ENCODE measurements at regions not wholly inside any gene's neighbourhood (a gene's known extent, or its start where the extent isn't known, plus 50 kb on each side); places are given as distances from the start of the nearest gene placed in this dataset.

GRCh38 chr5:74173665-74174064 is 466.9 kb downstream of the ENC1 start:
- no peak for DNase-seq
- Mint-ChIP-seq H3K27ac (no peak overlapping the region), H3K4me1 (no peaks in the 10 kb centered on the region), H3K36me3 (no peaks in the 10 kb centered on the region), H3K27me3 (peaks cover 0 to 24% (median 0%) of the 10 kb centered on the region in 5 donors), H3K9me3 (no peaks in the 10 kb centered on the region), H3K4me3 (no peak overlapping the region)
- POLR2A ChIA-PET: no interaction called here
- ATAC-seq: no peak

GRCh38 chr5:74173241-74173640 is 467.3 kb downstream of the ENC1 start:
- Mint-ChIP-seq H3K4me3 (no peak overlapping the region), H3K9me3 (no peaks in the 10 kb centered on the region), H3K27ac (no peak overlapping the region), H3K4me1 (no peaks in the 10 kb centered on the region), H3K36me3 (no peaks in the 10 kb centered on the region), H3K27me3 (peaks cover 0 to 21% (median 0%) of the 10 kb centered on the region in 5 donors)
- DNase-seq (no peak), ATAC-seq (no peak)
- POLR2A ChIA-PET: no interaction called here

GRCh38 chr5:74169701-74170100 is 470.8 kb downstream of the ENC1 start:
- H3K27ac Mint-ChIP-seq: no peak overlapping the region

GRCh38 chr5:74167930-74168315 is 472.6 kb downstream of the ENC1 start:
- DNase-seq: no peak
- Mint-ChIP-seq H3K4me1 (no peaks in the 10 kb centered on the region), H3K27ac (no peak overlapping the region), H3K27me3 (peaks cover 0 to 5% (median 0%) of the 10 kb centered on the region in 5 donors), H3K36me3 (no peaks in the 10 kb centered on the region), H3K9me3 (no peaks in the 10 kb centered on the region), H3K4me3 (no peak overlapping the region)
- no peak for ATAC-seq
- POLR2A ChIA-PET: no interaction called here

More at GRCh38 chr5:74169701-74170100, 470.8 kb downstream of the ENC1 start:
- Mint-ChIP-seq H3K4me3 (no peak overlapping the region), H3K27me3 (peaks cover 0 to 6% (median 3%) of the 10 kb centered on the region in 5 donors), H3K36me3 (no peaks in the 10 kb centered on the region), H3K9me3 (no peaks in the 10 kb centered on the region), H3K4me1 (no peaks in the 10 kb centered on the region)
- DNase-seq: no peak
- POLR2A ChIA-PET: no interaction called here
- ATAC-seq: no peak

- POLR2A ChIA-PET: no interaction called here
- Mint-ChIP-seq H3K27ac (no peak overlapping the region), H3K4me1 (no peaks in the 10 kb centered on the region), H3K27me3 (peaks cover 0 to 5% (median 0%) of the 10 kb centered on the region in 5 donors), H3K9me3 (no peaks in the 10 kb centered on the region), H3K36me3 (no peaks in the 10 kb centered on the region), H3K4me3 (no peak overlapping the region)
- DNase-seq (no peak), ATAC-seq (no peak)
Observed at GRCh38 chr5:74167206-74167929, 473.2 kb downstream of the ENC1 start.

- POLR2A ChIA-PET: no interaction called here
- Mint-ChIP-seq H3K27ac (no peak overlapping the region), H3K9me3 (no peaks in the 10 kb centered on the region), H3K36me3 (no peaks in the 10 kb centered on the region), H3K4me3 (no peak overlapping the region), H3K27me3 (peaks cover 0 to 5% (median 0%) of the 10 kb centered on the region in 5 donors), H3K4me1 (no peaks in the 10 kb centered on the region)
- no peak for ATAC-seq
- no peak for DNase-seq
Observed at GRCh38 chr5:74166064-74166463, 474.5 kb downstream of the ENC1 start.

GRCh38 chr5:74164725-74165235 is 475.7 kb downstream of the ENC1 start:
- no peak overlapping the region for H3K27ac Mint-ChIP-seq
- ATAC-seq (no peak), DNase-seq (no peak)
- H3K36me3 Mint-ChIP-seq: no peaks in the 10 kb centered on the region
- H3K4me1 Mint-ChIP-seq: no peaks in the 10 kb centered on the region
- peaks cover 0 to 5% (median 0%) of the 10 kb centered on the region in 5 donors for H3K27me3 Mint-ChIP-seq
- H3K4me3 Mint-ChIP-seq: no peak overlapping the region
- H3K9me3 Mint-ChIP-seq: no peaks in the 10 kb centered on the region
- POLR2A ChIA-PET: no interaction called here

GRCh38 chr5:74162524-74162923 is 478.0 kb downstream of the ENC1 start:
- no peak for DNase-seq
- H3K4me3 Mint-ChIP-seq: no peak overlapping the region

GRCh38 chr5:74161170-74161569 is 479.4 kb downstream of the ENC1 start:
- POLR2A ChIA-PET: no interaction called here
- peaks cover 0 to 9% (median 5%) of the 10 kb centered on the region in 5 donors for H3K27me3 Mint-ChIP-seq

More at GRCh38 chr5:74162524-74162923, 478.0 kb downstream of the ENC1 start:
- POLR2A ChIA-PET: no interaction called here
- no peak for ATAC-seq
- Mint-ChIP-seq H3K9me3 (no peaks in the 10 kb centered on the region), H3K4me1 (peaks cover 0 to 3% (median 0%) of the 10 kb centered on the region in 4 donors), H3K27ac (no peak overlapping the region), H3K36me3 (no peaks in the 10 kb centered on the region), H3K27me3 (peaks cover 3 to 9% (median 5%) of the 10 kb centered on the region in 5 donors)

GRCh38 chr5:74156728-74157383 is 483.7 kb downstream of the ENC1 start:
- Mint-ChIP-seq H3K27ac (no peak overlapping the region), H3K9me3 (no peaks in the 10 kb centered on the region)
- no peak for ATAC-seq

More at GRCh38 chr5:74161170-74161569, 479.4 kb downstream of the ENC1 start:
- Mint-ChIP-seq H3K4me3 (no peak overlapping the region), H3K36me3 (no peaks in the 10 kb centered on the region), H3K9me3 (no peaks in the 10 kb centered on the region), H3K4me1 (peaks cover 0 to 3% (median 0%) of the 10 kb centered on the region in 4 donors), H3K27ac (no peak overlapping the region)
- ATAC-seq (no peak), DNase-seq (no peak)

GRCh38 chr5:74155501-74155900 is 485.0 kb downstream of the ENC1 start:
- Mint-ChIP-seq H3K36me3 (no peaks in the 10 kb centered on the region), H3K27me3 (peaks cover 0 to 10% (median 9%) of the 10 kb centered on the region in 5 donors), H3K4me1 (peaks cover 0 to 3% (median 0%) of the 10 kb centered on the region in 4 donors), H3K4me3 (no peak overlapping the region), H3K9me3 (no peaks in the 10 kb centered on the region), H3K27ac (no peak overlapping the region)
- ATAC-seq (no peak), DNase-seq (no peak)
- POLR2A ChIA-PET: no interaction called here

More at GRCh38 chr5:74156728-74157383, 483.7 kb downstream of the ENC1 start:
- POLR2A ChIA-PET: interaction anchor here (0.6 kb wide), 1 partner anchor 64 kb away, joined by 5 read pairs; no protein-coding TSS in a partner anchor
- H3K27me3 Mint-ChIP-seq: peaks cover 0 to 9% (median 6%) of the 10 kb centered on the region in 5 donors
- no peaks in the 10 kb centered on the region for H3K36me3 Mint-ChIP-seq
- H3K4me1 Mint-ChIP-seq: peaks cover 0 to 3% (median 0%) of the 10 kb centered on the region in 4 donors
- no peak overlapping the region for H3K4me3 Mint-ChIP-seq
- no peak for DNase-seq

- Mint-ChIP-seq H3K27me3 (peaks cover 2 to 19% (median 9%) of the 10 kb centered on the region in 5 donors), H3K27ac (no peak overlapping the region), H3K9me3 (no peaks in the 10 kb centered on the region), H3K4me3 (no peak overlapping the region), H3K36me3 (no peaks in the 10 kb centered on the region), H3K4me1 (peaks cover 0 to 3% (median 0%) of the 10 kb centered on the region in 4 donors)
- ATAC-seq (no peak), DNase-seq (no peak)
- POLR2A ChIA-PET: no interaction called here
Observed at GRCh38 chr5:74154526-74154925, 486.0 kb downstream of the ENC1 start.

GRCh38 chr5:74153255-74153790 is 487.2 kb downstream of the ENC1 start:
- no peak overlapping the region for H3K4me3 Mint-ChIP-seq
- POLR2A ChIA-PET: no interaction called here

More at GRCh38 chr5:74153255-74153790, 487.2 kb downstream of the ENC1 start:
- ATAC-seq (no peak), DNase-seq (no peak)
- Mint-ChIP-seq H3K27me3 (peaks cover 2 to 16% (median 9%) of the 10 kb centered on the region in 5 donors), H3K9me3 (no peaks in the 10 kb centered on the region), H3K4me1 (peaks cover 0 to 1% (median 0%) of the 10 kb centered on the region in 4 donors), H3K36me3 (no peaks in the 10 kb centered on the region), H3K27ac (no peak overlapping the region)

Measured in naive thymus-derived CD8-positive, alpha-beta T cell (primary cell).